GM13977 (cell line): ENCODE measurements at regions not wholly inside any gene's neighbourhood (a gene's known extent, or its start where the extent isn't known, plus 50 kb on each side); places are given as distances from the start of the nearest gene placed in this dataset.
"Not testable (repeated sequence)": the region's sequence is repeated elsewhere in the genome, so short reads cannot be mapped to it uniquely, and the experiment has no call there.

Experiments used
- DNase-seq: peaks from one replicate; pipeline ENCODE4 v3.0.0; 2012; ENCODE audit warnings: low spot score
- in situ Hi-C: fragments of 300-500 bp; cut with MboI; formaldehyde crosslinking; loops from one replicate; pipeline ENCODE4 v1.12.0; 2022; ENCODE audit warnings: low sequenced_read_pairs, low pct_unique_long_range_greater_than_20kb, mixed read lengths, inconsistent platforms; ENCODE audit not compliant: unreplicated experiment
- TF ChIP-seq, protein P1 (sequence below): IDR thresholded peaks from 2 replicates; pipeline ENCODE4 v1.5.1; 2012; ENCODE audit warnings: mild to moderate bottlenecking, control low read depth; ENCODE audit not compliant: insufficient read depth; ENCODE audit errors: extremely low read depth, missing control alignments

DNA sequence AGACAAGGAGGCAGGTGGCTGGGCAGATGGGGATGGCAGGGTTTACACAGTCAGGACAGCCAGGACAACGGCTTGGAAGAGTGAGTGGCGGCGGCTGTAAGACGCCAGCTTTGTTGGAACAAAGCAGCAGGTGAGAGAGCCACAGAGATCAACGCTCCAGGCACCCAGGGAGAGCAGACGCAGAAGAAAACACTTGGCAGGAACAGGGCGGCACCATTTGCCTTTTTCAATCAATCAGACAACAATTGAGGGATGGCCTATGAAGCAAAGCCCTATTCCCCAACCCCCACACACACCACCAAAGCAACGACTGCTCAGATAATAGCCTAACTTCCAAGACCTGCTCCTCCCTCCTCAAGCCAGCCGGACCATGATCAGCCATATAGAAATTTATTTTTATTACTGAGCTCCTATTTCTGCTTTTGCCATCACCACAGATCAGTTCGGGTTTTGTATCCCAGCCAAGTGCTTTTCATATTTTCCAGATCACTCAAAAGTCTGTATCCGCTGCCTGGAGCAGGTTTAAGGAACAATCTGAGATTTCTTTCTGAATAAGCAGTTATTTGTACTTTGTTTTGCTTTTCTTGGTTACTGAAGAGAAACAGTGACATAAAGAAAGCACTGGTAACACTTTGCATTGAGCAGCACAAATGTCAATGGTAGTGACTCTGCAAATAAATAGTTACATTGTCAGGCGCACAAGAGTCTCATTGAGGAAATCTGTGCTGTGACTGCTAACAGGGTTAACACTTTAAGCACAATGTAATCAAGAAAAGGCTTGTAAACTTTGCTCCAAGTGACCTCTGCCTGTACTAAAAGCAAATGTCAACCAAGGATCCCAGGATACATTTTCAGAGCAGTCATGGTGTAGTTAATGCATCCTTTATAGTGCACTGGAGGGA, 81.8 kb upstream of the RBPJ start:
- no peak for DNase-seq
- in situ Hi-C loops: no loop called here
- TF ChIP-seq, protein P1, sequence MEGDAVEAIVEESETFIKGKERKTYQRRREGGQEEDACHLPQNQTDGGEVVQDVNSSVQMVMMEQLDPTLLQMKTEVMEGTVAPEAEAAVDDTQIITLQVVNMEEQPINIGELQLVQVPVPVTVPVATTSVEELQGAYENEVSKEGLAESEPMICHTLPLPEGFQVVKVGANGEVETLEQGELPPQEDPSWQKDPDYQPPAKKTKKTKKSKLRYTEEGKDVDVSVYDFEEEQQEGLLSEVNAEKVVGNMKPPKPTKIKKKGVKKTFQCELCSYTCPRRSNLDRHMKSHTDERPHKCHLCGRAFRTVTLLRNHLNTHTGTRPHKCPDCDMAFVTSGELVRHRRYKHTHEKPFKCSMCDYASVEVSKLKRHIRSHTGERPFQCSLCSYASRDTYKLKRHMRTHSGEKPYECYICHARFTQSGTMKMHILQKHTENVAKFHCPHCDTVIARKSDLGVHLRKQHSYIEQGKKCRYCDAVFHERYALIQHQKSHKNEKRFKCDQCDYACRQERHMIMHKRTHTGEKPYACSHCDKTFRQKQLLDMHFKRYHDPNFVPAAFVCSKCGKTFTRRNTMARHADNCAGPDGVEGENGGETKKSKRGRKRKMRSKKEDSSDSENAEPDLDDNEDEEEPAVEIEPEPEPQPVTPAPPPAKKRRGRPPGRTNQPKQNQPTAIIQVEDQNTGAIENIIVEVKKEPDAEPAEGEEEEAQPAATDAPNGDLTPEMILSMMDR: no peak

DNA sequence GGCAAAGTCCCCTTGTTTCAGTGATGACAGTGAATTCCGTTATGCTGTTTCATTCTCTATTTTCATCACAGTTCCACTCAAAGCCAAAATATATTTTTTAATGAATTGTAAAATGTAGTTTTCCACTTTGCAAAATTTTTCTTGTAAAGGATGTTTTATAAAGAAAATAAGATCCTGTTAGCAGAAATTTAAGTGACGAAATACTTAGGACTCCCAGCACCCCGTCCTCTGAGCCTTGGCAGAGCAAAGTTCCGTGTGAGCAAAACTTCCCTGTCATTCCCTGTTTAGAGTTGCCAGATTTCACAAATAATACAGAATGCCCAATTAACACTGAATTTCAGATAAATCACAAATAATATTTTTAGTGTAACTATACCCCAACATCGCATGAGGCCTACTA, 81.0 kb upstream of the RBPJ start:
- no peak for DNase-seq
- in situ Hi-C loops: no loop called here
- TF ChIP-seq, protein P1: no peak

DNA sequence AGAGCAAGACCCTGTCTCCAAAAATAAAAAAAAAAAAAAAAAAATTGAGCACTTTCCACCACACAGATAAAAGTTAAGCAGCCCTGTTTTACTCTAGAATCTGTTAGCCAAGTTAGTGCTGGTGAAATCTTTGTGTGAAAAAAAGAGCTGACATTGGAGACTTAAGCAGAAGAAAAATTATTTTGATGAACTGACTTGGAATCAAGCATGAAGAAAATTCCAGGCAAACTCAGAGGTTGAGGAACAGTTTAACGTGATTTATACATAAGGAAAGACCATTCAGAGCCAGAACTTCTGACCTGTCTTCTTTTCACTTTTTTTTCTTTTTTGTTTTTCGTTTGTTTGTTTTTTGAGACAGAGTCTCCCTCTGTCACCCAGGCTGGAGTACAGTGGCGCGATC, 79.6 kb upstream of the RBPJ start:
- DNase-seq: no peak
- TF ChIP-seq, protein P1: no peak

DNA sequence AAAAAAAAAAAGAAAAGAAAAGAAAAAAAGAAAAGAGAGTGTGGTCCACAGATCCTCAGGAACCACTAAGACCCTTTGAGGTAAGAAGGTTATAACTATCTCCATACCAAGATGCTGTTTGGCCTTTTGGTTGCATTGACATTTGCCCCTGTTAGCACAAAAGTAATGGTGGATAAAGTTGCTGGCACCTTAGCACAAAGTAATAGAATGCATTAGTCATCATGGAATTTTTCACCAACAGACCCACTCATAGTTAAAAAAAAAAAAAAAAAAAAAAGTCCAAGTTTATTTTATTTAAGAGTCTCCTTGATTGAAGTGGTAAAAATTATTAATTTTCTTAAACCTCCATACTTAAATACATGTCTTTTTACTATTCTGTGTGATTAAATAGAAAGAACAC, 78.4 kb upstream of the RBPJ start:
- DNase-seq: no peak
- TF ChIP-seq, protein P1: no peak
- in situ Hi-C loops: no loop called here

More for the DNA sequence above, 79.6 kb upstream of the RBPJ start:
- in situ Hi-C loops: no loop called here

DNA sequence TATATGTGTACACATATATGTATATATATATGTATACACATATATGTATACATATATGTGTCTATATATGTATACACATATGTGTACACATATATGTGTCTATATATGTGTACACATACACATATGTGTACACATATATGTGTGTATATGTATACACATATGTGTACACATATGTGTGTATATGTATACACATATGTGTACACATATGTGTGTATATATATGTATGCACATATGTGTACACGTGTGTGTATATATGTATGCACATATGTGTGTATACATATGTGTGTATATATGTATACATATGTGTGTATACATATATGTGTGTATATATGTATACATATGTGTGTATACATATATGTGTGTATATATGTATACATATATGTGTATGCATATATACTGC, 76.7 kb upstream of the RBPJ start:
- DNase-seq, in situ Hi-C loops: not testable (repeated sequence)

DNA sequence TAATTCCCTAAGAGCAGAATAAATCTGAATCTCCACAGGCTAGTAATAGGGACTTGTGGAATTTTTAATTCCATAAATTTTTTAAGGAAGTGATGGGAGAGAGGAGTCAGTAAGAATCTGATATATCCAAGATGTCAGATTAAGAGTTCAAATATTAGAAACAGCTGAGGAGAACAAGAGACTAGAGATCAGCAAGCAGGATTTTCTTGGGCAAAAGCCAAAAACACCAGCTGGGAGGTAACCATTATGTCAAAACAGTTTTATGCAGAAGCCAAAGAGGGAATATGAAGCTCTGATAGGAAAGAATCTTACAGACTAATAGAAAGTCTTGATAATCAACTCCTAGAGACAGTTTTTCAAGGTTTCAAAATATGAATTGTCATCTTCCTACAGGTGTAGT, 72.2 kb upstream of the RBPJ start:
- DNase-seq: no peak
- in situ Hi-C loops: no loop called here
- TF ChIP-seq, protein P1: no peak

DNA sequence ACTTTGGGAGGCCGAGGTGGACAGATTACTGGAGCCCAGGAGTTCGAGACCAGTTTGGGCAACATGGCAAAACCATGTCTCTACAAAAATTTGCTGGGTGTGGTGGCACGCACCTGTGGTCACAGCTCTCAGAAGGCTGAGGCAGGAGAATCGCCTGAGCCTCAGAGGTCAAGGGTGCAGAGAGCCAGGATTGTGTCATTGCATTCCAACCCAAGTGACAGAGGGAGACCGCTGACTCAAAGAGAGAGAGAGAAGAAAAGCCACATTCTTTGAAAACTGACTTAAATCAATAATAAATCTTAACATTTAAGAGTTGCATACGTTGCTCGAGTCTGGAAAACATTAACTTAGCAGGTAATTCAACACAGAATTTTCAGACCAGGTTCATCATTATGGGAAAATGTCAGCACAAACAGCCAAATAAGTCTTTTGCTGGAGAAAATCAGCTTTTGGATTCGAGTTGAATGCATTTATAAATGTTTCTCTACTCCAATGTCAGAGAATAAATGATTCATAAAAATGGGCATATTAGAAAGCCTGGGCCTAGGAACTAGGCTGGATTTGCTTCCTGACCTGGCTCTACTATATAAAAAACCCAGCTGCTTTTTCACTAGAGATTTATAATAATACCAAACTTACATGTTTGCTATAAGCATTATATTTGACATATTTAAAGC, 68.3 kb upstream of the RBPJ start:
- TF ChIP-seq, protein P1: no peak
- no peak for DNase-seq
- in situ Hi-C loops: no loop called here
